HG03342 (cell line): ENCODE measurements at regions not wholly inside any gene's neighbourhood (a gene's known extent, or its start where the extent isn't known, plus 50 kb on each side); places are given as distances from the start of the nearest gene placed in this dataset.

Experiments used
- ATAC-seq: cut with Tn5 transposase; IDR thresholded peaks from one replicate; pipeline ENCODE4 v1.9.1; 2021; ENCODE audit warnings: mild to moderate bottlenecking, moderate library complexity; ENCODE audit not compliant: unreplicated experiment

DNA sequence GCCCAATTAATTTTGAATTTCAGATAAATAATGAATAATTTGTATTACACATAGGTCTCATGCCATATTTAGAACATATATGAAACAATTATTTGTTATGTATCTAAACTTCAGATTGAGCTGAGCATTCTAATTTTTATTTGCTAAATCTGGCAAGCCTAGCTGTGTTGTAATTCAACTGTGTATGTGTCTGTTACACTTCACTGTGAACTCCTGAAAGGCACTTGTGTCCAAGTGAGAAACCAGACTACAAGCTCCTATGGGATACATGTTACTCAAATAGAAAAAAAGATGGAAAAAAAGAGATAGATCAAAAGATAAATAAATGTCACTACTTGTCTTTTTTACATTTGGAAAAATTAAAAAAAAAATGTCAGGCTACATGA, 56.5 kb upstream of the ANKRD55 start:
- no peak for ATAC-seq

DNA sequence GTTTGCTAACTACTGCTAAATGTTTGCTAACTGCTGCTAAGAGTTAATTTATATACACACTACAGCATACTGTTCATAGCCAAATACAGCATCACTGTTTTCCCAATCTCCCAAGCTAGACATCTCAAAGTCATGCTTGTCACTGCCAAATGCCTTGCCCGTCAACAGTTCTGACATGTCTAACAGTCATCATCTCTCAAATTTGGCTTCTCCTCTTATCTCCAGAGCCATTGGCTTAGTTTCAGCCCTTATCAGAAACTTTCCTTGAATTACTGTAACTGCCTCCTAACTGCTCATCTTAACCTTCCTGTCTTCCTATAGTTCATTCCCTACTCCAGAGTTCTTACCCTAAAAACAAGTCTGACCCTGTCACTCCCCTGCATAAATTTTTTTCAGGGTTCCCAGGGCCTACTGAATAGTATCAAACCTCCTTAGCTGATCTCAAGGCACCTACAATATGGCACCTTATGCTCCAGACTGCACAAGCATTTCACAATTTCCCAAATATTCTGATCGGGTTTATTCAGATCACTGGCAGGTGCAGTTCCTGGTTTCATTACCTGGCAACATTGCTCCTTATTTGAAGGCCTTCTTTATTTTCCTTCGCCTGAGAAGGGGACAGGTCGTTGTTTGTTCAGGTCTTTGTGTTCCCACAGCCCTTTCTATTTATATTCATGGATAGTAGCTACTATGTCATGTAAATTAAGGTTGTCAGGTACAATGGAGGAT, 55.9 kb upstream of the ANKRD55 start:
- no peak for ATAC-seq

- no peak for ATAC-seq
These were observed 53.1 kb upstream of the ANKRD55 start for GRCh38 chr5:56286015-56286884.

DNA sequence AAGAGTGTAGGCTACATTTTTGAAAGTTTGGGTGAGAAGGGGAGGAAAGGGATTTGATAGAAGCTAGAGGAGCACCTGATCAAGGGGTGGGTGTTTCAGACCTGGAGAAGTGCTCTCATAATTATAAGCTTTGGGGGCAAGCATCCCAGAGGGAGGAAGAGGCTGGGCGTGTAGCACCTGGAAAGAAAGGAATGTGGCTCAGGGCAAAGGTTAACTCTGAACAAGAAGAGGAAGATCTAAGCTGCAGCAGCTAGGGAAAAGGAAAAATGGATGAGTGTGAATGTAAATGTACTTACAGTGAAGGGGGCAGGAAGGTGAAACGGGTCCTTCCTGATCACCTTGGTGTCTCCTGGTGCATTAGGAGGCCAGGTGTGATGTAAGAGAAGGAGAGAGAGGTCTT, 49.8 kb upstream of the ANKRD55 start:
- ATAC-seq: no peak
